ENCODE measurements at regions not wholly inside any gene's neighbourhood (a gene's known extent, or its start where the extent isn't known, plus 50 kb on each side); places are given as distances from the start of the nearest gene placed in this dataset.
"Not testable (repeated sequence)": the region's sequence is repeated elsewhere in the genome, so short reads cannot be mapped to it uniquely, and the experiment has no call there.

DNA sequence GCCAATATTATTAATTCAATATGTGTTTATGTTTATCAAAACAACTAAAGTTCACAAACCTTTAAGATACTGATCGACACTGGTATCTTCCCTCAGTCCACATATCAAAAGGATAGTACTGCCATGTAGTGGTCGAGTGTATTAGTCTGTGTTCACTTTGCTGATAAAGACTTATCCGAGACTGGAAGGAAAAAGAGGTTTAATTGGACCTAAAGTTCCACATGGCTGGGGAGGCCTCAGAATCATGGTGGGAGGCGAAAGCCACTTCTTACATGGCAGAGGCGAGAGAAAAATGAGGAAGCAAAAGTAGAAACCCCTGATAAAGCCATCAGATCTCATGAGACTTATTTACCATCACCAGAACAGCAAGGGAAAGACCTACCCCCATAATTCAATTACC is 325.4 kb upstream of the PHF14 start:
- no peak for DNase-seq

DNA sequence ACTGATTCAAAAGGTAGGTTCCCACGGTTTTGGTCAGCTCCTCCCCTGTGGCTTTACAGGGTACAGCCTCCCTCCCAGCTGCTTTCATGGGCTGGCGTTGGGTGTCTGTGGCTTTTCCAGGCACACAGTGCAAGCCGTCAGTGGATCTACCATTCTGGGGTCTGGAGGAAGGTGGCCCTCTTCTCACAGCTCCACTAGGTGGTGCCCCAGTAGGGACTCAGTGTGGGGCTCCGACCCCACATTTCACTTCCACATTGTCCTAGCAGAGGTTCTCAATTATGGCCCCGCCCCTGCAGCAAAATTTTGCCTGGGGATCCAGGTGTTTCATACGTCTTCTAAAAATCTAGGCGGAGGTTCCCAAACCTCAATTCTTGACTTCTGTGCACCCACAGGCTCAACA is 324.6 kb upstream of the PHF14 start:
- DNase-seq = not testable (repeated sequence)

DNA sequence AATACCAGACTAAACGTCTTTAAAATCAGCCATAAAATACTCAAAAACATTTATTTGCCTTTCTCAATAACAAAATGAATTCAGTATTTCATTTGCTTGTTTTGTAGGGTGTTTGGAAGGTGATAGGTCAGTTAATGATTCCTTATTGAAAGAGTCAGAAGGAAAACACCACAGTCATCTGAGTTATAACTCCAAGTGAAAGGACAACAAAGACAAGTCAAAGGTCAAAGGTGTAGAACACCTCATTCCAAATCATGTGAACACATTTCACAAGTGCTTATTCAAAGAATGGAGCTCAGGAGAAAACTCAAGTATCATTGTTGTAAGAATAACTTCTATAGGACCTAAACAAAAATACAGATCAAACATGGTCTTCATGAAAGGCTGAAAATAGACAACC is 318.6 kb upstream of the PHF14 start:
- no peak for DNase-seq

DNA sequence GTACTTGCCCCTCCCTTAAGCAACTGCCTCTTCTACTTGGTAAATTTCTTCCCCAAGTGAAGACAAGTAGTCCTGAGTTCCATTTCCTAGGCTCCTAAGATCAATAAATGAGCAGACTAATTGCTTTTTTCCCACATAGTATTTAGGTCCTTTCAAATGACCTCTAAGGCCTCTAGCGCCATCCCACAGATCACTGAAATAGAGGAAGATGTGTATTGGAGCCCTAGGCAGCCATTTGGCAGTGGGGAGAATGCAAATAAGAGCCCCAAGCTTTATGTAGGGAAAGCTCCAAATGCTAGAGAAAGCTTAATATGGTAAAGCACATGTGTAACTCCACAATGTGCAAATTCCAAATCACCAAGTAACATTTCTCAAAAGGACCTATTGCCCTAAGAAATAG is 316.5 kb upstream of the PHF14 start:
- DNase-seq = no peak

DNA sequence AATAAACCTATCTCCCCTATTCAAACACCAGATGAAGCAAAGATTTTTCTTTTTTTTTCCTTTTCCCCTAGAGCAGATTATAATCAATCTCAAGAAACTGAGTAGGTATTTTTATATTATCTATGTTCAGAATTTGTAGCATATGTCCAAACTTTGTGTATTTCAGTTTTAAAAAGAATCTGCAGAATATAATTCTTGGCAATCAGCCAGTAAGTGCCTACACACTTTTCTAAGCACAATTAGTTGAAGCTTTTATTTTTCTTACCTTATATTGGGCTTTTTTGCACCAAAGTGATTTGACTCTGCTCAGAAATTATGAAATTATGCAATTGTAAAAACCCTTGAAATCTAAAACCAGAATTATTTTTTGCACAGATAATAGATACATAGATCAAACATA is 315.8 kb upstream of the PHF14 start:
- no peak for DNase-seq

DNA sequence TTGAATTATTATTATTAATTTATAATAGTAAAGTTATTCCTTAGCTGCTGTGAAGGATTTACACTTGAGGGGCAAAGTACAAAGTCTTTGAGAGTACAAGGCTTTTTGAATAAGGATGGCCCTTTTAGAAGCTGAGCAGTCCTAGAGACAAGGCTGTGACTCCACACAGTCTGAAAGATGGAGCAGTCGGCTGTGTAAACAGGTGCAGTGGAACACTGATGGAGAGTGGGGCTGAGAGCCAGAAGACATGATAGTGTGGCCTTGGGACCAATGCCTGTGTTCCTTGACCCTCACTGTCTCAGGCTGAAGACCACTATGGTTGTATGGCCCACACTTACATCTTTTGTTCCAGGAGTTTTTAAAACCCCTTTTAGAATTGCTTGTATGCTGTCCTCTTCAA is 311.2 kb upstream of the PHF14 start:
- DNase-seq = peak; percentile 9

DNA sequence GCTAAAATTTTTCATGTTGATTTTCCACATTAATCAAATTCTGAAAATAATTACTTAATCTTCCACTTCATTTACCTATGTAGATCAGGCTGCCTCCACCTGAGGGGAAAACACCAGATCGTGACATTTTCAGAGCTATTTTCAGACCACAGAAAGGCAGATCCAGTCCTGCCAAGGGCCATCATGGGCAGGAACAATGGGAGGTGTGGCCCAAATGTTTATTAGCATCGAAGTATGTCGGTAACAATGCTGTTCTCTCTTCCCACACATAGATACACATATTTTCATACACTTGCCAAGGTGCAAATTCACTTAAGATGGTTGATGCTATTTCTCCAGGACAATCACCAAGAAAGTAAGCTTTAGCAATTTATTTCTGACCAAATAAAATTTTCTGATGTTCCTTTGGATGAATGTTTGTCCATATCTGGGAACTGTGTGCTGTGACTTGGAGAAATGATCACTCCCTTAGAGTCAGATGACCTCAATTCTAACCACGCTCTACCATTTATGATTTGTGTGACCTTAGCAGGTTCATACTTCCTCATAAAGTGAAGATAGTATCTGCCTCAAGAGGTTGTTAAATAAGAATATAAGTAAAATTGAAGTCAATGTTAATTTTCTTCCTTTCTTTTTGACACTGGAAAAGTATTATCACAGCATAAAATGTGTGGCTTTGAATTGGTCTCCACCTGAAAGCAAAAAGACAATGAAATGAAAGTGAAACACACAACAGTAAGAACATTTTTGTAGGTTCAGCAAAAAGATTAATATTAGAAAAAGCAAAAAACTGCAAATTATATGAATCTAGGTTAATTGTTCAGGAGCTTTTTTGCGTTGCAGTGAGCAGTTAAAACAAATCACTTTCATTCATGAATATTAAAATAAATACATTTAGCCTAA is 310.4 kb upstream of the PHF14 start:
- DNase-seq = no peak

DNA sequence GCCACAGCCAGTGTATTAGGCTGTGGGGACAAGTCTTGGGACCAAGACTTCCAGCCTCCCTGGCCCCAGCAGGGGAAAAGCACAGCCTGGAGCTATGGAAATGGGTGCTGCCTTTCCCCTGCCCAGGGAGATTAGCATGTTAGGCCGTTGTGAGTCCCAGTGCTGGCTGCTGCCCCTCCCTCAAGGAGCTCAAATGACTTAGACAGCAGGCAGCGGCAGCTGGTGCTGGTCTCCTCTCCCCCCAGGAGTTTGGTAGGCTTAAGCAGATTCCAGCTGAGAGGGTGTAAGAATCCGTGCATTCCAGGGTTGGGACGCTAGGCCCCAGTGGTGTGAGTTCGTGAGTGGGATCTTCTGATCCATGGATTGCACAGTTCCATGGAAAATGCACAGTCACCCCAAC is 301.5 kb upstream of the PHF14 start:
- DNase-seq = no peak

DNA sequence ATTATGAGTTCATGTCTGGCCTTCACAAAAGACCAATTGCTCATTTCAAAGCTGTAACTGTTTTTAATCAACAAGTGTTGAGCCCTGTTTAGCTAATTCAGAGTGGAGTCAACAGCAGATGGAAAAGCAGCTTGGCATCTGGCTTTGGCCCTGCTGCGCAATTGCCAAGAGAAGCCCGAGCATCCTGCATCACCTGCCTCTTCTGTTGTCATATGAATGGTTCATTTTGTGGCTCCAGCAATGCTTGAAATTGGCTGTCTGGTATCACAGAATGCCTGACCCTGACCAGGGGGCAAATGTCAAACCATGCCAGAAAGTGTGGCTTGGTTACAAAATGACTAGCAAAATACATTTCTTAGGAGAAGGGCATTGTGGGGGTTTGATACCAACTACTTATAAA is 296.5 kb upstream of the PHF14 start:
- DNase-seq = peak; percentile 10

DNA sequence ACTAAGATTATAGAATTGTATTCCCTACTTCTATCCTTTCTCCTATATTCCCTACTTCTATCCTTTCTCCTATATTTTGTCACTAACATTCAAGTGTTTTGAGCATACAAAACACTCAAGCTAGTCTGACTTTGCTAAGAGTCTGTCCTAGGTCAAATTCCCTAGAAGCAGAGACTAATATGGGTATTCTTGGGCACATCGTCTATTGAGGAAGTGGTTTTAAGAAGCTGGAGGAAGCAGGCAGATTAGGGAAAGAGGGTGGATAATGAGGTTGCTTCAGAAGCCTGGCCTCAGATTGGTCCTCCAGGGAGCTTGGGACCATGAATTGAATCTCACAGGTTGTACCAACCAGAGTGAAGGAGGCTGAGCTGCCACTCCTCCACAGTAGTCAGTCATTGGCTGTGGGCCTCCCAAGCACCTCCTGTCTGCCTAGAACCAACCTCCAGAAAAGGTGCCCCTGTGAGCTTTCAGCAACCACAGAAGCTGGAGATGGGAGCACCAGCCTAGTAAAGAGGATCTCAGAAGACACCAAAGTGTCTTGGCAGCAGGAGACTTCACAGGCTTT is 295.9 kb upstream of the PHF14 start:
- DNase-seq = no peak

DNA sequence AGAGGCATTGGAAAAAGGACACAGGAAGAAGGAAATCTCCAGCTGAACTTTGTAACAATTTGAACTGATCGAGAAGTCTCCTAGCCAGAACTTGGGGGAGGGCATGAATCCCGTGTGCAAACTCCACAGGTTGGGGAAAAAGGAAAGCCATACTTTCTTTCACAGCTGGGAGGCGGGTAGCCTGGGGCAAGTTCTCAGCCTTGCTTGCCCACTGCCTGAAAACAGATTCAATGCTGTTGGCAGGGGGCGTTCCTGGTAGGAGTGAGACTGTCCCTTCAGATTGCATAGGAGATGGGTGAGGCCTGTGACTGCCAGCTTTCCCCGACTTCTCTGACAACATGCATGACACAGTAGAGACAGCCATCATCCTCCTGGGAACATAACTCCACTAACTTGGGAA is 289.1 kb upstream of the PHF14 start:
- no peak for DNase-seq

DNA sequence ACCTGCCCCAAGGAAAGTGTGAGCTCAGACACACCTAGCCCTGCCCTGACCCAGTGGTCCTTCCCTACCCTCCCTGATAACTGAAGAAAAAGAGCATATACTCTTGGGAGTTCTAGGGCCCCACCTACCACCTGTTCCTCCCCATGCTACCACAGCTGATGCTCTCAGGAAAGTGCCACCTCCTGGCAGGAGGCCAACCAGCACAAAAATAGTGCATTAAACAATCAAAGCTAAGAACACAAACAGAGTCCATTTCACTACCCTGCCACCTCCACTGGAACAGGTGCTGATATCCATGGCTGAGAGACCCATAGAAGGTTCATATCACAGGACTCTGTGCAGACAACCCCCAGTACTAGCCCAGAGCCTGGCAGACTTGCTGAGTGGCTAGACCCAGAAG is 288.6 kb upstream of the PHF14 start:
- DNase-seq = peak; percentile 14

DNA sequence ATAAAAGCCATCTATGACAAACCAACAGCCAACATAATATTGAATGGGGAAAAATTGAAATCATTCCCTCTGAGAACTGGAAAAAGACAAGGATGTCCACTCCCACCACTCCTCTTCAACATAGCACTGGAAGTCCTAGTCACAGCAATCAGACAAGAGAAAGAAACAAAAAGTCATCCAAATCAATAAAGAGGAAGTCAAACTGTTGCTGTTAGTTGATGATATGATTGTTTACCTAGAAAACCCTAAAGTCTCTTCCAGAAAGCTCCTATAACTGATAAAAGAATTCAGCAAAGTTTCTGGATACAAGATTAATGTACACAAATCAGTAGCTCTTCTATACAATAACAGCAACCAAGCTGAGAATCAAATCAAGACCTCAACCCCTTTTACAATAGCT is 285.1 kb upstream of the PHF14 start:
- no peak for DNase-seq

DNA sequence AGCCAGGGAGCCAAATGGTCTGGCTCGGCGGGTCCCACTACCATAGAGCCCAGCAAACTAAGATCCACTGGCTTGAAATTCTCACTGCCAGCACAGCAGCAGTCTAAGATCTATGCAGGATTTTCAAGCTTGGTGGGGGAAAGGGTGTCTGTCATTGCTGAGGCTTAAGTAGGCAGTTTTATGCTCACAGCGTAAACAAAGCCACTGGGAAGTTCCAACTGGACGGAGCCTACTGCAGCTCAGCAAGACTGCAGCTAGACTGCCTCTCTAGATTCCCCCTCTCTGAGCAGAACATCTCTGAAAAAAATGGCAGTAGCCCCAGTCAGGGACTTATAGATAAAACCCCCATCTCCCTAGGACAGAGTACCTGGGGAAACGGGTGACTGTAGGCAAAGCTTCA is 277.6 kb upstream of the PHF14 start:
- DNase-seq = no peak

DNA sequence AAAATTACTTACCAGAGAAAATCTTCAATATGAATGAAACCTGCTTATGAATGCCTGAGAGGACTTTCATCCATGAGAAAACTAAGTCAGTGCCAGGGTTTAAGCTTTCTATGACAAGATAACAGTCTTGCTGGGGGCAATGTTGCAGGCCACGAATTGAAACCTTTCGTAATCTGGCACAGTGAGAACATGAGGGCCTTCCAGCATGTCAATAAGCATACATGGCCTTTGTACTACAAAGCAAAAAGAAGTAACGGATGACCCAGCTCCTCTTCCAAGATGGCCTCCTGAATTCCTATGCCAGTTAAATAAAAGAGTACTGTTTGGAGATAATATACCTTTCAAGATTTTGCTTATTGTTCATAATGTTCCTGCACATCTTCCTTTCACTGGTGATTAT is 270.6 kb upstream of the PHF14 start:
- DNase-seq = no peak

DNA sequence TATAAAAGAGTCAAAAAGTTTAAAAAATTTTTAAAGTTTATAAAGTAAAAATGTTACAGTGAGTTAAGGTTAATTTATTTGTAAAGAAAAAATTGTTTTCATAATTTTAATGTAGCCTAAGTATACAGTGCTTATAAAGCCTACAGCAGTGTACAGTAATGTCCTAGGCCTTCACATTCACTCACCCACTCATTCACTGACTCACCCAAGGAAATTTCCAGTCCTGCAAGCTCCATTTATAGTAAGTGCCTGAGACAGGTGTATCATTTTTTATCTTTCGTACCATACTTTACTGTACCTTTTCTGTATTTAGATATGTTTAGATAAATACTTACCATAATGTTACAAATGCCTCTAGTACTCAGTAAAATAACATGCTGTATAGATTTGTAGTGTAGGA is 269.7 kb upstream of the PHF14 start:
- DNase-seq = no peak

DNA sequence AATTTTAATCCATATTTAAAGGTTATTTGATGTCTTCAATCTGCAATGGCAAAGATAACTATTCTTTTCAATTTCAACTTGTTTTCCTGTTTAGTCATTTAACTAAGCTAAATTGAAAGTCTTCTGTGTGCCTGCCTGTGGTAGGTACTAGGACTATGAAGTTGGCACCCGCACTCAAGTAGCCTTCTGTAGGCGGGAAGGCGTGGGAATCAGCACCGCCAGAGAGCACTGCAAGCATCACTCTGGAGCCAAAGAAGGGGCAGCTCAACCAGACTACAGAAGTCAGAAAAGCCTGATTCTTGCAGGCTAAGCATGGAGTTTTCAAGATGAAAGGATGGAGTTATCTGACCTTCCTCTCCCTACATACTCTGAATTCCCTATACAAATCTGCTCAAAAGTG is 269.0 kb upstream of the PHF14 start:
- DNase-seq = no peak

DNA sequence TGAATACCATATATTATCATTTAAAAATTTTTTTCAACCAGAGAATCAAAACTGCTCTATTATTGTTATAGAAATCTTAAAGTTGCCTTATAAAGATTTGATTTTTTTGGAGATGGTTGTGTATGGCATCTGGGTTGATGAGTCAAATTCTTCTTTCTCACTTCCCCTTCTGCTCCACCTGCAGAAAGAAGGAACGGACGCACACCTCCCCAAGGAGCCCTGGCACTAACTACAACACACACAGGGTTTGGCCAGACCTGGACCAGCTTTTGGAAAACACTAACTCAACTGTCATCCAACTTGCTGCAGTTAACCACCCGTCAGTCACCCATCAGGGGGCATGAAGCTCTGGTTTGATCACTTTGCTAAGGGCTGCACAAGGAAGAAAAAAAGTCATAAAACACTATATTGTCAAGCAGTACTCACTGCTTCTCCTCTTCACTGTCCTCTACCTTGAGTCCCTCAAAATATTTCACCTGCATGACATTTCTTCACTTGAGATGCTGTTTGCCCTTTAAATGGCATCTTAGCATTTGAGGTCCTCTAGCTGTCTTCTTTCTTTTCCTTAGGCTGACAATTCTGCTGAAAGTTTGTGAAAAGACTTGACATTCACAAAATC is 266.7 kb upstream of the PHF14 start:
- no peak for DNase-seq

DNA sequence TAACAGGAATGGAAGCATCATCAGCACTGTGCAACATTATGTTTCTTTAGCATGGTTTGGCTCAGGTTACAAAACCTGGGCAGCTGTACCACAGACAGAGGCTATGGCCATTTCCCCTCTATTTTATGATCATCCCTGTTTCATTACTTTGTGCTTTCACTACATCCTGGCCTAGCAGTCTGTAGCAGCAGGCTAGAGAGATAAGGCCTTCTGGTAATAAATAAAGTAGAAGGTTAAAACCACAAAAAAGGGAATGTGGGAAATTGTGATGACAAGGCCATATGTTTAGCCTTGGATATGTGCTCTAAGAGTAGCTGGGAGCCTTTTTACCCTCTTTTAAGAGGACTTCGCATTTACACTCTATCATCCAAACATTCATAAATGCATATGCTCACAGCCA is 266.2 kb upstream of the PHF14 start:
- no peak for DNase-seq

DNA sequence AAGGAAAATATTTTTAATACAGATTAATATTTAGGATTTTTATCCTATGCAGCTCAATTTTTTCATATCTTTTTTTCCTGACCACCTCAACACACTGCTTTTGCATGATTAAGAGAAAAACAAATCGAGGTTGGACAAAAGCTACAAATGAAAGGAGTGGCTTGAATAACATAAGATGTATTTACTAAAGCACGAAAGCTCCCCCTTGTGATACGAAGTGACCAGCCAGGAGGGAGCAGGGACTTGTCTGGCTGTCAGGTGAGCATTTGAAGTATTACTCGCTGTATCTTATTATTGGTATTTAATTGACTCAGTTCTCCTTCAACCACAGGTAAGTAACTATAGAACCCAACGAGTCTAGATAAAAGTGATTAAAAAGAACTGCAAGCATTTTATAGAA is 265.2 kb upstream of the PHF14 start:
- peak; percentile 55 for DNase-seq

DNA sequence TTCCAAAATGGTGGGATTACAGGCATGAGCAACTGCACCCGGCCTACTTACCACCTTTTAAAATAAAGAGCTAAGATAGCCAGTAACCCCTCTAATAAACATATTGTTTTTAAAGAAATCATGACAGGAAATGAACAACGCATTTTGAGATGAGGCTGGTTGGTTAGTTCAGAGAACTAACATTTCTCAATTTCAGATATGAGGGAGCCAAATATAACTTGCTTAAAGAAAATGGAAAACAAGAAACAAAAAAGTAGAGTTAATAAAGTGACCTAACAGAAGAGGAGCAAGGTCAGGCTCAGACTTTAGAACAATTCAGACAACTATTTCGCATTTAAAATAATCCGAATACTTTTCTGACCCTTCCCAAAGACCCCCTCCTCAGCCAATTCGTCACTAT is 254.9 kb upstream of the PHF14 start:
- no peak for DNase-seq

DNA sequence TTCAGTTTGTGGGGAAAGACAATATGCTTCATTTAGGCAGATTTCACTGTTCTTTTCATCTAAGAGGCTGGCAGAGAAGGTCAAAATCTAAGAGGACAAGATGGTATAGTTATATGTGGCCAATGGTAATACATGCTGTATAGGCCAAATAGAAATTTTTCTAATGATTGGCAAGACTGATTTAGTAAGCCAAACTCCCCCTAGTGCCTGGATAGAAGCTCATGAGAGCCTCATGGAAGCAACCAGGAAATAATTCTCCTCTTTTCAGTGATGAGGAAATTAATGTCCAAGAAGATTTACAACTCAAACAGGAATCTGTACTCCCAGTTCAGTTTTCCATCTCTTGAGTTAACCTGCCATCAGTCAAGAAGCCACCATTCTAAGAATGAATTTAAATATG is 253.6 kb upstream of the PHF14 start:
- DNase-seq = no peak

DNA sequence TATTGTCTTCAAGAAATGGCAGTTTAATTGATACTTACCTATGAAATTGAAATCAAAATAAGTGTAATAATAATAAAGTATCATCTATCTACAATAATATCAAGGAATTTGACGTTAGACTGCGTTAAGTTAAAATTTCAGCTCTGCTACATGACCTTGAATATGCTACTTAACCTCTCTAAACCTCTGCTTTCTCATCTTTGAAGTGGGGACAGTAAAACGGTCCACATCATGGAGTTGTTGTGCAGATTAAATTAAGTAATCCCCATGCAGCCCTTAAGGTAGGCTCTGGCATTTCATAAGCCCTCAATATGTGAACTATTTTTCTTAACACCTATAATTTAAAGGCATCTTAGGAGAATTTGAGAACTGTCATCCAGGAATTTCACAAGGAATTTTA is 252.4 kb upstream of the PHF14 start:
- DNase-seq = no peak

DNA sequence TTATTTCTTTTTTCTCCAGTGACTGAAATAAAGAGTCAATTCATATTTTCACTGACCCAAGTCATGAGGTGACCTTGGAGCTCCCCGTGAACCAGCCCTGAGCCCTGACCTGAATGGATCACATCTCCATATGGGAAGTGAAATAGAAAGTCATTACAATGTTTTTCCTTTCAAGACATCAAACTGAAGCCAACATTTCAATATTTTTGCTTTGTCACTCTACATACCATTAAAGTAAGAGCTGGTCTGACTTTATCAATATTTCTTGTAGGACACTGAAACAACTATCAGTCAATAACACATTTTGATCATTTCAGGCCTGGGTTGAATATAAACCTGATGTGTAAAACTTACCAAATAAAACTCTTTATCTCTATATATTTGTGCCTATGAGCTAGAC is 249.8 kb upstream of the PHF14 start:
- DNase-seq = no peak

DNA sequence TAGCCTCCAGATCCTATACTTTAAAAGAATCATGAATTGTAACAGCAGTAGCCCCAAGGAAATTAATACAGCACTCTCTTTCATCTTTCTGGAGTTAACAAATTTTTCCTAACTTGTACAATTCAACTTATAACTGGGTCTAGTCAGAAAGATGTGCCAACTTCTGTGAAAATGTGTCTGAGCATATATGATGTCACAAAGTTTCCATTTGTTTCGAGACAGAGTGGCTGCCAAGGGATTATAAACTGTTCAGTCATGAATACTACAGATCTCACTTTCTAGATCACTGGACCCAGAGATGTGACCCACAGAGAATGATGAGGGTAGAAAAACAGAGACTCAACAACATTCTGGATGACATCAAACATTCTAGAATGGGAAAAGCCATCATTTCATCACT is 249.2 kb upstream of the PHF14 start:
- no peak for DNase-seq
